H9 (cell line): ENCODE measurements at regions not wholly inside any gene's neighbourhood (a gene's known extent, or its start where the extent isn't known, plus 50 kb on each side); places are given as distances from the start of the nearest gene placed in this dataset.

Experiments
- DNase-seq: peaks from one replicate; pipeline ENCODE4 v3.0.0-alpha.2; 2017
- H2AFZ ChIP-seq: one replicate; pipeline ENCODE4 v1.6.1; 2013; ENCODE audit warnings: mild to moderate bottlenecking, low read length, control low read depth, moderate library complexity
- H2AK5ac ChIP-seq: 2 replicates; pipeline ENCODE4 v1.6.1; 2013; ENCODE audit warnings: low read length, control low read depth, mixed read lengths; ENCODE audit not compliant: insufficient read length
- H2BK120ac ChIP-seq: one replicate; pipeline ENCODE4 v1.6.1; 2013; ENCODE audit warnings: low read depth, mild to moderate bottlenecking, low read length, control low read depth, inconsistent platforms; ENCODE audit not compliant: poor library complexity, severe bottlenecking
- H2BK12ac ChIP-seq: 2 replicates; pipeline ENCODE4 v1.6.1; 2013; ENCODE audit warnings: low read length, control low read depth, mixed read lengths, low read depth; ENCODE audit not compliant: insufficient read length
- H2BK15ac ChIP-seq: 2 replicates; pipeline ENCODE4 v1.6.1; 2013; ENCODE audit warnings: low read depth, low read length, control low read depth
- H2BK20ac ChIP-seq: one replicate; pipeline ENCODE4 v1.6.1; 2013; ENCODE audit warnings: low read depth, mild to moderate bottlenecking, low read length, control low read depth, inconsistent platforms; ENCODE audit not compliant: poor library complexity, severe bottlenecking
- H2BK5ac ChIP-seq: 2 replicates; pipeline ENCODE4 v1.6.1; 2013; ENCODE audit warnings: low read length, control low read depth, mixed read lengths; ENCODE audit not compliant: insufficient read length
- H3K14ac ChIP-seq: 2 replicates; pipeline ENCODE4 v1.6.1; 2013; ENCODE audit warnings: low read length, control low read depth; ENCODE audit not compliant: insufficient read depth
- H3K18ac ChIP-seq: 2 replicates; pipeline ENCODE4 v1.6.1; 2013; ENCODE audit warnings: low read depth, mild to moderate bottlenecking, mixed read lengths, low read length, control low read depth; ENCODE audit not compliant: insufficient read length
- H3K23ac ChIP-seq: 2 replicates; pipeline ENCODE4 v1.6.1; 2013; ENCODE audit warnings: low read length, control low read depth, mixed read lengths, low read depth; ENCODE audit not compliant: insufficient read length
- H3K23me2 ChIP-seq: 2 replicates; pipeline ENCODE4 v1.6.1; 2013; ENCODE audit warnings: low read depth, mild to moderate bottlenecking, mixed read lengths, low read length, control low read depth; ENCODE audit not compliant: insufficient read length, poor library complexity, severe bottlenecking
- H3K27ac ChIP-seq: 2 replicates; pipeline ENCODE4 v1.5.1; 2013; ENCODE audit warnings: low read length, control low read depth, mixed read lengths, low read depth; ENCODE audit not compliant: insufficient read length
- H3K27me3 ChIP-seq: 2 replicates; pipeline ENCODE4 v1.6.1; 2013; ENCODE audit warnings: low read length, control low read depth, inconsistent platforms; ENCODE audit not compliant: insufficient read depth
- H3K4ac ChIP-seq: 2 replicates; pipeline ENCODE4 v1.6.1; 2013; ENCODE audit warnings: low read depth, mild to moderate bottlenecking, control low read depth, inconsistent platforms, low read length, moderate library complexity
- H3K4me1 ChIP-seq: 2 replicates; pipeline ENCODE4 v1.6.1; 2013; ENCODE audit warnings: low read length, control low read depth, inconsistent platforms; ENCODE audit not compliant: insufficient read depth
- H3K4me2 ChIP-seq: 2 replicates; pipeline ENCODE4 v1.6.1; 2013; ENCODE audit warnings: low read length, control low read depth, mixed read lengths; ENCODE audit not compliant: insufficient read length, insufficient read depth
- H3K56ac ChIP-seq: 2 replicates; pipeline ENCODE4 v1.6.1; 2013; ENCODE audit warnings: low read depth, mild to moderate bottlenecking, mixed read lengths, low read length, control low read depth; ENCODE audit not compliant: insufficient read length
- H3K79me1 ChIP-seq: 2 replicates; pipeline ENCODE4 v1.6.1; 2013; ENCODE audit warnings: low read depth, mild to moderate bottlenecking, moderate library complexity, low read length, control low read depth, inconsistent platforms; ENCODE audit not compliant: insufficient read depth, poor library complexity, severe bottlenecking
- H3K79me2 ChIP-seq: 2 replicates; pipeline ENCODE4 v1.6.1; 2013; ENCODE audit warnings: low read length, control low read depth, inconsistent platforms; ENCODE audit not compliant: insufficient read depth
- H3K9ac ChIP-seq: 2 replicates; pipeline ENCODE4 v1.6.1; 2013; ENCODE audit warnings: low read length, control low read depth, mixed read lengths; ENCODE audit not compliant: insufficient read length; ENCODE audit errors: extremely low read depth
- H3K9me3 ChIP-seq: one replicate; pipeline ENCODE4 v1.6.1; 2013; ENCODE audit warnings: low read depth, low read length, inconsistent platforms; ENCODE audit not compliant: control insufficient read depth
- H3T11ph ChIP-seq: one replicate; pipeline ENCODE4 v1.6.1; 2013; ENCODE audit warnings: mild to moderate bottlenecking, low read length, control low read depth, inconsistent platforms
- H4K20me1 ChIP-seq: one replicate; pipeline ENCODE4 v1.6.1; 2013; ENCODE audit not compliant: control insufficient read depth, insufficient read length, insufficient read depth
- H4K5ac ChIP-seq: 2 replicates; pipeline ENCODE4 v1.6.1; 2013; ENCODE audit warnings: low read depth, mild to moderate bottlenecking, mixed read lengths, low read length, control low read depth; ENCODE audit not compliant: insufficient read length
- H4K8ac ChIP-seq: replicated peaks from 2 replicates; pipeline ENCODE4 v1.6.1; 2013; ENCODE audit warnings: low read length, control low read depth, mixed read lengths, low read depth; ENCODE audit not compliant: insufficient read length
- H4K91ac ChIP-seq: 2 replicates; pipeline ENCODE4 v1.6.1; 2013; ENCODE audit warnings: low read depth, mild to moderate bottlenecking, moderate library complexity, mixed read lengths, low read length, control low read depth; ENCODE audit not compliant: insufficient read length
- H3K27ac Mint-ChIP-seq, 3 experiments: 2 replicates in 2 of 3; 3 replicates in 1 of 3; pipeline ENCODE4 v1.8.0; 2020 to 2021; ENCODE audit warnings: mixed read lengths in 3 of 3, mild to moderate bottlenecking in 1 of 3, moderate library complexity in 1 of 3
- H3K27me3 Mint-ChIP-seq: 2 replicates; pipeline ENCODE4 v1.8.0; 2021; ENCODE audit warnings: low read depth, mild to moderate bottlenecking, moderate library complexity, mixed read lengths
- H3K36me3 Mint-ChIP-seq, 3 experiments: 2 replicates in 2 of 3; 3 replicates in 1 of 3; pipeline ENCODE4 v1.8.0; 2020 to 2021; ENCODE audit warnings: low read depth in 3 of 3, mixed read lengths in 3 of 3; ENCODE audit not compliant: insufficient read depth in 1 of 3
- H3K4me1 Mint-ChIP-seq, 2 experiments: 2 replicates each; pipeline ENCODE4 v1.8.0; 2020; ENCODE audit warnings: mixed read lengths in 2 of 2
- H3K4me3 Mint-ChIP-seq, 2 experiments: 2 replicates in 1 of 2; 3 replicates in 1 of 2; pipeline ENCODE4 v1.8.0; 2020 to 2021; ENCODE audit warnings: mild to moderate bottlenecking in 2 of 2, mixed read lengths in 2 of 2, moderate library complexity in 1 of 2
- H3K9me3 Mint-ChIP-seq, 2 experiments: 2 replicates in 1 of 2; 3 replicates in 1 of 2; pipeline ENCODE4 v1.8.0; 2020; ENCODE audit warnings: mild to moderate bottlenecking in 2 of 2, mixed read lengths in 2 of 2, moderate library complexity in 1 of 2
- WGBS: extraction: QIAGEN DNeasy Blood & Tissue Kit; methylation state at CpG from one replicate; pipeline ENCODE4 v1.1.7; 2013; ENCODE audit warnings: missing lambda C conversion rate, low lambda C conversion rate, mixed read lengths; ENCODE audit not compliant: insufficient read length; ENCODE audit errors: extremely low coverage; 5-methylcytosine and 5-hydroxymethylcytosine counted together
- TF ChIP-seq, protein P1 (sequence below): fragments of 200-600 bp; sonication (generic); conservative IDR thresholded peaks from 3 replicates; pipeline ENCODE4 v1.8.0; 2021; ENCODE audit warnings: antibody characterized with exemption, mild to moderate bottlenecking

DNA sequence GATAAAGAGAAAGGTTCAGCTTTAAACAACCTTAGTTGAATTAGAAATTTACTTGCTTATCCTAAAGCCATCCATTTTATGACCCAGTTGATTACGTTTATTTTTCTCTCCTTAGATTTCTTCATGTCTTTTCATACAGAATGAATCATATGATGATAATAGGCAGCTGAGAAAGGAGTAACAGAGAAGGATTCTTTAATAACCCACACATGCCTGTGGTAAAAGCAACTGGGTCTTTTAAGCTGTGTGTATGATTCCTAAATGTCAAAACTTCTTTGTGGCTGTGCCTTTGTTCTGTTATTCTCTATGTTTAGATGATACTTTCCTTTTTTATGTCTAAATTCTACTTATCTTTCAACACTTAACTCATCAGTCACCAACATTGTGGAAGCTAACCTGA, 626.5 kb downstream of the NCAM2 start:
- DNase-seq = no peak
- no peaks in the 10 kb centered on the region for H3K79me2 ChIP-seq
- H4K91ac ChIP-seq = no peak overlapping the region
- no peak overlapping the region for H3K4ac ChIP-seq
- H3K23me2 ChIP-seq = no peaks in the 10 kb centered on the region
- TF ChIP-seq, protein P1, sequence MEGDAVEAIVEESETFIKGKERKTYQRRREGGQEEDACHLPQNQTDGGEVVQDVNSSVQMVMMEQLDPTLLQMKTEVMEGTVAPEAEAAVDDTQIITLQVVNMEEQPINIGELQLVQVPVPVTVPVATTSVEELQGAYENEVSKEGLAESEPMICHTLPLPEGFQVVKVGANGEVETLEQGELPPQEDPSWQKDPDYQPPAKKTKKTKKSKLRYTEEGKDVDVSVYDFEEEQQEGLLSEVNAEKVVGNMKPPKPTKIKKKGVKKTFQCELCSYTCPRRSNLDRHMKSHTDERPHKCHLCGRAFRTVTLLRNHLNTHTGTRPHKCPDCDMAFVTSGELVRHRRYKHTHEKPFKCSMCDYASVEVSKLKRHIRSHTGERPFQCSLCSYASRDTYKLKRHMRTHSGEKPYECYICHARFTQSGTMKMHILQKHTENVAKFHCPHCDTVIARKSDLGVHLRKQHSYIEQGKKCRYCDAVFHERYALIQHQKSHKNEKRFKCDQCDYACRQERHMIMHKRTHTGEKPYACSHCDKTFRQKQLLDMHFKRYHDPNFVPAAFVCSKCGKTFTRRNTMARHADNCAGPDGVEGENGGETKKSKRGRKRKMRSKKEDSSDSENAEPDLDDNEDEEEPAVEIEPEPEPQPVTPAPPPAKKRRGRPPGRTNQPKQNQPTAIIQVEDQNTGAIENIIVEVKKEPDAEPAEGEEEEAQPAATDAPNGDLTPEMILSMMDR = no peak
- H3K27me3 ChIP-seq = no peaks in the 10 kb centered on the region
- H2AFZ ChIP-seq = no peak overlapping the region
- H3K4me3 Mint-ChIP-seq = no peak overlapping the region
- no peaks in the 10 kb centered on the region; the same call in 1 of the 2 replicates for H3K27me3 Mint-ChIP-seq
- no peaks in the 10 kb centered on the region for H3K4me1 ChIP-seq
- H4K5ac ChIP-seq = no peak overlapping the region
- no peak overlapping the region for H3K18ac ChIP-seq
- H3K23ac ChIP-seq = no peak overlapping the region
- no peak overlapping the region for H2BK20ac ChIP-seq
- no peak overlapping the region for H3K27ac ChIP-seq
- no peak overlapping the region for H2BK12ac ChIP-seq
- no peaks in the 10 kb centered on the region for H3K79me1 ChIP-seq
- WGBS = no CpG with 5 or more reads among the region's 1 CpG
- no peak overlapping the region for H2AK5ac ChIP-seq
- H4K8ac ChIP-seq = no peak overlapping the region
- H3K4me2 ChIP-seq = no peak overlapping the region
- H3K56ac ChIP-seq = no peak overlapping the region
- H3K27ac Mint-ChIP-seq = no peak overlapping the region
- H2BK120ac ChIP-seq = no peak overlapping the region
- H4K20me1 ChIP-seq = no peaks in the 10 kb centered on the region
- H3K9me3 ChIP-seq = no peaks in the 10 kb centered on the region
- no peak overlapping the region for H3K9ac ChIP-seq
- no peak overlapping the region for H2BK5ac ChIP-seq
- no peaks in the 10 kb centered on the region for H3K36me3 Mint-ChIP-seq
- H2BK15ac ChIP-seq = no peak overlapping the region
- H3K9me3 Mint-ChIP-seq = no peaks in the 10 kb centered on the region
- H3T11ph ChIP-seq = no peak overlapping the region
- peaks cover 2% of the 10 kb centered on the region in 2 experiments; a peak in 2 of 4 replicates for H3K4me1 Mint-ChIP-seq
- H3K14ac ChIP-seq = no peak overlapping the region
